ENCODE measurements at regions not wholly inside any gene's neighbourhood (a gene's known extent, or its start where the extent isn't known, plus 50 kb on each side); places are given as distances from the start of the nearest gene placed in this dataset.
A peak's percentile ranks its signal among the peaks of the same experiment; 100 is the strongest.
"Not testable (repeated sequence)": the region's sequence is repeated elsewhere in the genome, so short reads cannot be mapped to it uniquely, and the experiment has no call there.

DNA sequence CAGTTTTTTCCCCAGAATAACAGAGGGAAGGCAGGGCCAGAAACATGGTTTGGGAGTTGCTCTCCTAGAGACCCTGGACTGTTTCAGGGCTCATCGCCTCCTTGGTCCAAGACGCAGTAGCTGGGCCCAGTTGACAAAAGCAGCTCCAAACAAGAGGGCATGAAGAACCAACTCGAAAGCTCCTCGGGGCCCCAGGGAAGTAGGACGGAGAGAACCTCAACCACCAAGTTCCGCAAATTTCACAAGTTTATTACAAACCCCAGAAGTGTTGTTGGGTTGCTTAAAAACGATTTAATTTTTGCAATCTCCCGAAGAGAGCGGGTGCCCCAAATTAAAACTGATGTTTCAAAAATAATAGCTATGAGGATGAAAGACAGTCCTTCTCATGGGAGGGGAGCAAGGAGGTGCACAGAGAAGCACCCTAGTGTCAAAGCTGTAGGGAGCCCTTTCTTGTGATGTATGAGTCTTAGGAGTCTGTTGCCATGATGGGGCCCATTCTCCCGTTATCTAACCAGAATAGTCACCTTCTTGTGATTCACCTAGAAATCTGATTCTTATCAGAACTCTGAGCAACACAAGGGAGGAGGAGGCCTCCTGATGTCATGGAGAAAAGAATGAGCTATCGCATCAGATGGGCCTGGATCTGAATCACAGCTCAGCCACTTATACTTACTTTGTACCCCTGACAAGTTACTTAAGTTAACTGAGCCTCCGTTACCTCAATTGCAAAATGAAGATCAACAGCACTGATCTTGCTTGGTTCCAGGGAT is 165.7 kb upstream of the IRF2BP2 start:
- no peak for DNase-seq (ENCODE audit: low read depth)

DNA sequence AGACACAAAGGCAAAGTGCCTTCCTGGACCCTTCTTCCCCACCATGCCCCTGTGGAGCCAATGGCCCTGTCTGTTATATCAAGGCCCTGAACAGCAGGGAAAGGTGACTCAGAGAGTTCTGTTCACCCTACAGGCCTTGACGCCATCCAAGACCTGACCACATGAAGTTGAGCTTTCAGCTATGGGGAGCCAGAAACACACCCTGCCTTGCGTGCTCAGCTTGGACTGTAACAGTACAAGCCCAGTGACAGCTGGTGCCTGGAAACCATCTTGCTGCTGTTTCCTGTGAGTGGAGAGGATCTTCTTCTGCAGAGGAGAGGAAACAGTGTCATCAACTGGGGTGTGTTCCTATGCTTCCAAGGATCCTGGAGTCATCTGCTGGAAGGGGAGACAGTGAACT is 165.0 kb upstream of the IRF2BP2 start:
- DNase-seq (ENCODE audit: low read depth), result no peak

DNA sequence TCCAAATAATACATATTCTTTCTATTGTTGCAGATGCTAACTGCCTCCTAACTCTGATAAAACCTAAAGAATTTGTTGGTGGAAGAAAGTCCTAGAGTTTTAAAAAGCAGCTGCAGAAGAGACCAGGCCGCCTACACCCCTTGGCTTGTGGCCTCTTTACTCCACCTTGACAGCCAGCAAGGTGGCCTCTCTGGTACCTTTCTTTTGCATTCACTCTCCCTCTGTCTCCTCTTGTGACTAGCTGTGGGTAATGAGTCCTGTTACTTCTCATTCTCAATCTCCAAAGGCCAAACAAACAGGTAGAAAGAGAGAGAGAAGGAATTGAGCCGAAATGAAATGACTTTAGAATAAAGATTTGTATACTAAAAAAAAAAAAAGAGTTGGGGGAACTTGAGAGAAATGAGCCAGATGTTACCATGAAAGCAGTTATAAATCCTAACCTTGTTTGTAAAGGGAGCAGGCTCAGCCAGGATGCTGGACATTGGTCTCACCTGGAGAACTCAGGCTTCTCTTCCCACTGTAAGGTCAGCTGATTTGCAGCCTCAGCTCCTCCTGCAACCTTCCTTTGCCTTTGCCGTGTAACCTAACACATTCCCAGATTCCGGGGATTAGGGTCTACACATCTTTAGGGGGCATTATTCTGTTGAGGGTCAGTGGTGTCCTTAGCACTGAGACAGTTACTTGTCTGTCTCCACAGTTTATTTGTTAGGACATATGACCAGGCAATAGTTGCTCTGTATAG is 164.1 kb upstream of the IRF2BP2 start:
- DNase-seq (ENCODE audit: low read depth), result no peak

DNA sequence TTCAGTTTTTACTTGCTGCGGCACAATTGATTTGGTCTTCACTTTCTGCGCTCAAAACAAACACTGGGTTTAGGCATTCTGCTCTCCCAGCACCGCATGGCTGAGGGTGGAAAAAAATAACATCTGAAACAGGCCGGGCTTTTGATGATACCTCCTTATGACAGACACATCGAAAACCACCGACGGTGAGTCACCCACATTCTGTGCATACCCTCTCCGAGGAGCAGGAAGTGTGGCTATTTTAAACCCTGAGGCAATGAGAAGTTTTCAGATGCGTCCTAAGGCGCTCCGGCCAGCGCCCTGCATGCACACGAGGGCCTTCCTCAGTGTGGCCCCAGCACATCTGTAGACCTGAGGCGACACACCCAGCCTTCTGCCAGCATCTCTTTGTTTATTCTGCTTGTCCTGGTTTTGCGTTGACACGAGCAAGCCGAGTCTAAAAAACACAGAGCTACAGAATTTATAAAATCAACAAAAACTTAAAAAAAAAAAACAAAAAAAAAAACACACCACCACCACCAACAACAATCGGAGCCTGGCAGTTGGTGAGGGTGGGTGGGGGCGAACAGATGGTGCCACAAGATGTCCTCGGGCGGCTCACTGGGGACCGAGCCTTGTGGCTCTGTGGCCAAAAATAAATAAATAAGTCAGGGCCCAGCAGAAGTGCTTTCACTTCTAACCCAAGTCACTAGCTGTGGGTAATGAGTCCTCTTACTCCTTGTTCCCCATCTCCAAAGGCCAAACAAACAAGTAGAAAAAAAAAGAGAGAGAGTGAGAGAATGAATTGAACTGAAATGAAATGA is 162.6 kb upstream of the IRF2BP2 start:
- DNase-seq (ENCODE audit: low read depth), result peak; percentile 85

DNA sequence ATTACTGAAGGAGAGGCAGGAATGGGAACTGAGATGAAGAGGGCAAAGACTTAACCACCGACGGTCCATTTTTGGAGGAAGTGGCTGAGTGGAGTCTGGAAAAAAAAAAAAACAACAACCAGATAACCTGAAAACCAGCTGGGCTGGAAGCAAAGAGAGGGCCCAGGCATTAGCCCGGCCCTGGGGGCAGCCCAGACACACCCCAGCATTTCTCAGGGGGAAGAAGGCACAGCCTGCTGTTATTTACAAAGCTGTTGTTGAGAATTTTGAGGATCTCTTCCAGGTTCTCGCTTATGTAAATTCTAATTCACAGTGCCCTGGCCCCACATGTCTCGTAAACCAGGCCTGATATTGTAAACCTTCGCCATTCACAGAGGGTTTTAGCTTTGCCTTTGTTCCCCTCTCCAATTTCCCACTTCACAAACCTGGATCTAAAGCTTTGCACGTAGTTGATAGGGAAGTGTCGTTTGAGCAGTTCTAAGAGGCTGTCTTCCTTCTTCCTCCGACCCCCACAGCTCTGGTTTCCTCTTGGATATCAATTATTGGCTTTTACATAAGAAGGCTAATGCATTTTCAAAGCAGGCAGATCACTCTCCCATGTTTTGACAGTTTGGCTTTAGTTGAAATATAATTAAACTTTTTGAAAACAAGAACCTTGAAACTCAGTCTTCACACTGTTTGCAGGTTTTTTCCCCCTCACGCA is 161.8 kb upstream of the IRF2BP2 start:
- no peak for DNase-seq (ENCODE audit: low read depth)

DNA sequence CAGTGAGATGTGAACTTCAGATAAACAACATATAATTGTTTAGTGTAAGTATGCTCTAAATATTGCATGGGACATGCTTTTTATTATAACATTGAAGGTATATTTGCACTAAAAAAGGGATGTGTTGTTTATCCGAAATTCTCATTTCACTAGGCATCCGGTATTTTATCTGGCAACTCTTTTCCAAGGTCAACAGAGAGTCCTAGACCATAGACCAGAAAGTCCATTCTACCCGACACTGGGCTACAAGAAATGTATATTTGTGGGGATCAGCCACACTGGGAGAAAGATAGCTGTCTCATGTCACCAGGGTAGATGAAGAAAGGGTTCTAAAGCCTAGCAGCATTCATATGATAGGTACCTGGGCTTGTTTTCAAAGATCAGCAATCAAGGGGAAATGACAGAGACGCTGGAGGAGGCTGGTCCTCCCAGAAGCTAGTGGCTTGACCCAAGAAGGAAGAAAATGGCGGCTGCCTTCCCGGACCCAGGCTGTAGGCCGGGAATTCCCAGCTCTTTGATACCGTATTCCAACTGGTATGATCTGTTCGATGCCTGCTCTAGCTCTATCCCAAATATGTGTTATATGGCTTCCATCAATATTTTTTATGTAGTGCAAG is 161.1 kb upstream of the IRF2BP2 start:
- DNase-seq (ENCODE audit: low read depth), result no peak

DNA sequence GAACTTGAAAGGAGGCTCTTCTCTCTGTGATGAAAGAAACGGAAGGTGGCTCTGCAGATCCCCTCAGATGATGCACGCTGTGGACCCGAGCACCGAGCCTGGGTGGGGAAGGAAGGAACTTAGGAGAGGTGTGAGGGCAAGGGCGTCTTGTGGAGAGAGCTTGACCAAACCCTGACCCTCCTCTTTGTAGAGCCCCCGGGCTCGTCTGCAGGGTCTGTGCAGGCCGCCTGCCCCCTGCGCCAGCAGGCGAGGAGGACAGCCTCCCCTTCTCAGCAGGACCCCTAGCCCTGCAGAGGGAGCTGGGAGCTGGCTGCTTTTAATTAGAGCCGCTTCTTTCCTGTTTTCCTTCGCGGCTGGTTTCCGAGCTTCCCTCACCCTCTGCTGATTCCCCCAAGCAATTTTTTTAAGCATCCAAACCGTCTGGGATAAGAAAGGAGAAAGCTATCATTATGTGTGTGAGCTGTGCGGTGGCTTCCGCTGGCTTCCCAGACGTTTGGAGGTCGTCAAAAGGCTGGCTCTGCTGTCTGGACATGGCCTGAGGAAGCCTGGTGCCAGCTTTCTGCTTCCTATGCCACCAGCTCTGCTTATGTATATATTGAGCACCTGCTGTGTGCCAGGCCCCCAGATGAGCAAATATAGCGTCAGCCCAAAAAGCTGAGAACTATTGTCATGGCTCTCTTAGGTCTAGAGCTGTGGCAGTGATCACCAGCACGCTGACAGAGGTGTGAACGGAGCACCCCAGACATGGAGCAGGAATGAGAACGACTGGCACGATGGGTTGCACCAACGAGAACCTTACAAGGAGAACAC is 160.2 kb upstream of the IRF2BP2 start:
- no peak for DNase-seq (ENCODE audit: low read depth)

DNA sequence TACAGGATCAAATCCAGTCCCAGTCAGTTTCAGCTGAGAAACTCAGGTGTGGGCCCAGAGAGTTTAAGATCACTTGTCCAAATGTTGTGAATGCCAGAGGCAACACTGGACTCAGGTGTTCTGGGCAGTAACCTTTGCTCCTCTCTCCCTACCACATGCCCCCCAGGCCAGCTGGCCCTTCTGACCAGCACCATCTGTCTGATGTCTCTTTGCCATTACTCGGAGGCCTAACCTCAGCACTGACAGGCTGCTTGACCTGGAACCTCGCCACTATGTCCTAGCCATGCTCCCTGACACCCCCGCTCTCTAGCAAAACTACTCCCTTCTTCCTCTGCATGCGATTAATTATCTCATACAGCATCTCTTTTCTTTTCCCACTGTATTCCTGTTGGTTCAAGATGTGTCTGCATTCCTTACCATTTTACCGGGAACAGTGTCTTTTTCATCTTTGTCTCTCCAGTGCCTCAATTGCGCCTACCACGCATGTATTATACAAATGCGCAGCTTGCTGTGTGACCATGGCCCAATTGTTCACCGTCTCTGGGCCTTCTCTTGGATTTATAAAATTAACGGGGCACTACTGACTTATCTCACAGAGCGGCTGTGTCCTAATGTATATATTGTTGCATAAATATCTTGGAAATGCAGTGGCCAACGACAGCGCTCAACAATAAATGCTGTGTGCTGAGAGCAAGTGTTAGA is 159.5 kb upstream of the IRF2BP2 start:
- no peak for DNase-seq (ENCODE audit: low read depth)

DNA sequence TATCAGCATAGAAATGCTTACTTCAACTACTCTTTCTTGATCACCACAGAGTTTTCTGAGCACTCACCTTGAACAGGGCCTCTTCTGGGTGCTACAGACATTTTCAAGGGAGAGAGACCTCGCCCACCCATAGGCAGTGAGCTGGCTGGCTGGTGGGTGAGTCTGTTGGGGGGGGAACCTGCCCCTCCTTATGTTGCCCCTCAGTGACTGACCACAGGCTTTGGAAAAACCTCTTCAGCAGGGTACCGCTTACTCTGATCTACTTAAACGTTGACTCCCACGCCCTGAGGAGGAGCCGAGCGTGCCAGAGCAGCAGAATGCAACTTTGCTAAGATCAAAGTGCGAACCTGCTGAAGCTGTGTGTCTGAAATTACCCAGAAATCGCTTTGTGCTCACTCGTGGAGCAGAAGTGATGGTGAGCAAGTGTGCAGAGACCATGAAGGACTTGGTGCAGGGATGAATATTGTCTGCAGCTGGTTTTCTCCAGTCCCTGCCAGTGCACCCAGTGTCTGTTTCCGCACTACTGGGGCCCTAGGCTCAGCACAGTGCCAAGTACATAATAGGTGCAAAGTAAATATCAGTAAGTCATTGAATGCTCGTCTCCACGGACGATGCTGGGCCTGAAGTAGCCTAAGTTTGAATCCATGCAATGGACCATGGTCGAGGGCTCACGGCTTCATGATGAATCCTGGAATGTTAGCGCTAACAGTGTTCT is 158.7 kb upstream of the IRF2BP2 start:
- peak; percentile 71 for DNase-seq (ENCODE audit: low read depth)

DNA sequence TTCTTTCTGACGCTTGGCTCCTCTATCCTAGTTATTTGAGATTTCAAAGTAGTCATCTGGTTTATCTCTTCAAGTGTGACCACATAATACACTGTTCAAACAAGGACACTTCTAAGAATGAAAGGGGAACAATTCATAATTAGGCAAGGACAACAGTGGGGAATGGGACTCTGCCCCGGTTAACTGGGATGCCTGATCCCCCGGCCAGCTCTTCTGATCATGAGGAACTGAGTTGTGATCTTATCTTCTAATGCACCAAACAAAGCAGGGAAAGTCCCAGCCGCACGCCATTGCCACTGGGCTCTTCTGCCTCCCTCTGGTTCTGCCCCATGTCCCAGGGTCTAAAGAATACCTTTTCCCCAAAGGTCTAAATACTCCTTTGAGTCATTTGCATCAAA is 158.2 kb upstream of the IRF2BP2 start:
- no peak for DNase-seq (ENCODE audit: low read depth)

DNA sequence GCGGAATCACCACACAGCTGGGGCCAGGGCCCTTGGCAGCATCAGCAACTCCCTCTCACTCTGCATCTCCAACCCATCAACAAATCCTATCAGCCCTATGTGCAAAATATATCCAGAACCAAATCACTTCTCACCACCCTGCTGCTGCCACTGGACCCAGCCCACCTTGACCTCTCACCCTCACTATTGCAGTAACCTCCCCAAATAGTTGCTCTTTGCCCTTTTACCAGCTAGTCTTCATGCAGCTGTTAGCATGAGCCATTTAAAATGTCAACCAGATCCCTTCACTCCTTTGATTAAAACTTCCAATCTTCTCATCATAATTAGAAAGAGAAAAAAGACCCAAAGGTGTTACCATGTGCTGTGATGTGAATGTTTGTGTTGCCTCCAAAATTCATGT is 155.7 kb upstream of the IRF2BP2 start:
- no peak for DNase-seq (ENCODE audit: low read depth)

DNA sequence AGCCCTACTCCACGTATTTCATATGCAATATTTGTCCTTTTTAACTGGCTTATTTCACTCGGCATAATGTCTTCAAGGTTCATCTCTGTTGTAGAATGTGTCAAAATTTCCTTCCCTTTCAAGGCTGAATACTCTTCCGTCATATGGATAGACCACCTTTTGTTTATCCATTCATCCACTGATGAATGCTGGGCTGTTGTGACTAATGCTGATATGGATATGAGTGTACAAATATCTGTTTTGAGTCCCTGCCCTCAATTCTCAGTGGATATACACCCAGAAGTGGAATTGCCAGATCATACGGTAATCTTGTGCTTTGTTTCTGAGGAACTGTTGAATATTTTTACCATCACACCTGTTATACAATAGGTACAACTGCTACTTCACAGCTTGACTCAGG is 155.2 kb upstream of the IRF2BP2 start:
- no peak for DNase-seq (ENCODE audit: low read depth)

DNA sequence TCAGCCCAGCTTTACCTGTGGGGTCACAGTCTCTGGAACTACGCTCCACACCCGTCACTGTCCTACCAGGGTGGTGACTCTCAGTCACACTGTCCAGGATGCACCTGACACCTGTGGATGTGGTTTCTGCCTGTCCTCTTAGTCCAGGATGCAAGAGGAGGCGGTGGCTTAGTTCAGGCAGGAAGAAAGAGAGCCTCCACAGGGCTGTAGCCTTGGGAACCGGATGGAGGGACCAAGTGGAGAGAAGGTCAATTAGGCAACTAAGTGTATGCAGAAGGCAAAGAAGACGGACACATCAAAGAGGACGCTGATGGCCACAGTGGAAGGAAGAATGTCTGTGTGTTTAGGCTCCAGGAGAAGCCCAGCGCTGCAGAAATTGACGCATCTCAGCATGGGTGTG is 153.9 kb upstream of the IRF2BP2 start:
- no peak for DNase-seq (ENCODE audit: low read depth)

DNA sequence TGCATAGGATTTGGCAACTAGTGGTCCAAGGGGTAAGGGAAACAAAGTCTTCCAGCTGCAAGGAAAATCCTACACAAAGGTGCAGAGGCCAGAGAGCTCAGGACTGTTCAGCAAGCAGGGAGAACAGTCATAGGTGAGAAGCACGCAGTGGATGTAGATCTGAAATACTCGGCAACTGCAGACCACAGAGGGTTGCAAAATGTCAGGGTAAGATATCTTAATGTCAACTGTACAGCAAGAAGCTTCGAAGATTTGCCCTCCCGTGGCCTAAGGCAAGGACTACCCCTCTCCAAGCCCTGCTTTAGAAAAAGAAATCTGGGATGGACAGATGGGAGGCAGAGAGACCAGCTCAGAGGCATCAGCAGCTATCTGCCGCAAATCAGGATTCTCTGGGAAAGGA is 153.4 kb upstream of the IRF2BP2 start:
- no peak for DNase-seq (ENCODE audit: low read depth)

DNA sequence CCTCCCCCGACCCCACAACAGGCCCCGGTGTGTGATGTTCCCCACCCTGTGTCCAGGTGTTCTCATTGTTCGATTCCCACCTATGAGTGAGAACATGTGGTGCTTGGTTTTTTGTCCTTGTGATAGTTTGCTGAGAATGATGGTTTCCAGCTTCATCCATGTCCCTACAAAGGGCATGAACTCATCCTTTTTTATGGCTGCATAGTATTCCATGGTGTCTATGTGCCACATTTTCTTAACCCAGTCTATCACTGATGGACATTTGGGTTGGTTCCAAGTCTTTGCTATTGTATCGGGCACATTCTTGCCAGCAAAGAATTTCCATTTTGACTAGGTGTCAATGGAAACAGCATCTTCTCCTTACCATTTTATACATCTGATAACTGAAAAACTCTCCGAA is 152.1 kb upstream of the IRF2BP2 start:
- not testable (repeated sequence) for DNase-seq (ENCODE audit: low read depth)

DNA sequence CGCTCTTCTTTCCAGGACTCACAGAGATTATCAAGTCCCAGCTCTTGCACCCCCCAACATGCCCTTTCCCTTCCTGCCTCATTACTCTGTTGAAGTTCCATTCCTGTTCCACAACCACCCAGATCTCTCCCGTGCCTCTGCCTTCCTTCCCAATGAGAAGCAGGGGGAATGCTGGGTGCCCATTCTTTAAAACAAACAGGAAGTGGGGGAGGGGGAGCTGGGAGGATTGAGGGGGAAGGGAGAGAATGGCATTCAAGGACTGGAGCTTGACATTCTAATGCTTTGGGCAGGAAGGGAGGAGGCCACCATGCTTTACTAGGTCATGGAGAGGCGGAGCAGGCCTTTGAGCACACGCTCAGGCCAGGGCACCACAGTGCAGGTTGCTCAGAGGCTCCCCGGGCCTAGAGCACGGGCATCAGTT is 150.3 kb upstream of the IRF2BP2 start:
- DNase-seq (ENCODE audit: low read depth), result no peak

DNA sequence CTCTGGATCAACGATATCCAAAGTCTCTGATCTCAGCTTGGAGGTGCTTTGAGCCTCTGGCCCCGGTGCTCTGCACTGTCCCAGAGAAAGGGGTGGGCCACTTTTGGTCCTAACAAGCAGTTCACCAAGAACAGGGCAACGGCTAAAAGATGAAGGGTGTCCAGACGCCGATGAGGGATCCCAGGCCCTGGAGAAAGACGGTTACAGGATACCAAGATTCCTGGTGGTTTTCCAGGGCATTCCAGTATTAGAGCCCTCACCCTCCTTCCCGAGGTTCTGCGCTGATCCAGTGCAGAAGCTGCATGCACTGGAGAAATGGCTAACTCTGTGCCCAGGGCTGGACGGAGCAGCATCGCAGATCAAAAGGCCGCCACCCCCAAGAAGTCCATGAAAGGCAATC is 149.9 kb upstream of the IRF2BP2 start:
- DNase-seq (ENCODE audit: low read depth), result no peak

DNA sequence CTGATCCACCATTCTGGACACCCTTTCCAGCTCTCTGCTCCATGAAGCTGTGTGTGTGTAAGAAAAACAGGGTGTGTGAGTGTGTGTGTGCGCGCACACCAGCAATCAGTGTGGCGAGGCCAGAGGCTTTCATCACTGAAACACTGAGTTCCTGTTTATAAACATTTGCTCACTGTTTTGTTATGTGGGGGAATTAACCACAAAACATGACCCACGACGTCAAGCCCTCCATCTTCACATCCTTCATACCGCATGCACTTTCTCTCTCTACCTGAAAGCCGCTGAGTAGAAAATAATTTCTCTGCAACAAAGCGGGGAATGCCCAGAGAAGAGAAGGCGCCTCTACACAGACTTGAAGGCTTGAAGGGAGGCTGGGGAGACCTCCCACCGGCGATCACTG is 148.9 kb upstream of the IRF2BP2 start:
- DNase-seq (ENCODE audit: low read depth), result no peak

DNA sequence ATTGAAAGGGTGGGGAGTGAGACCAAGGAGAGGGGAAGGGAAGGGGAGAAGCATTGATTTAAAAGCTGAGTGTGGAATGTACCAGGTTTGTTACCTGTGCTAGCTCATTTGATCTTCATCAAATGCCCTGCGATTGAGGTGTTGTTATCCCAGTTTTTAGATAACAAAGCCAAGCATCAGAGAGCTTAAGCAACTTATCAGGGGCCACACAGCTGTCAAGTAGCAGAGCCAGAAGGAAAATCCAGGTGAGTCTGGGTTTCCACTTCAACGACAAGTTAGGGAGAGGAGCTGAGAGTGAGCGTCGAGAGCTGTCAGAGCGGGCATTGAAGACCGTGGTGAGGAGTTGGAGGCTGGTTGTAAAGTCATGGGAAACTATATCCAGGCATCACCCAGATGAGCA is 146.9 kb upstream of the IRF2BP2 start:
- no peak for DNase-seq (ENCODE audit: low read depth)

All from stimulated activated CD4-positive, alpha-beta T cell treated with anti-CD3 and anti-CD28 coated beads, Interleukin-2, amount 100 ng/mL, for 4 hours (primary cell).